Superior temporal gyrus (tissue), 1 donor: ENCODE measurements at regions not wholly inside any gene's neighbourhood (a gene's known extent, or its start where the extent isn't known, plus 50 kb on each side); places are given as distances from the start of the nearest gene placed in this dataset.

Experiments used
- DNase-seq: peaks from one replicate; pipeline ENCODE4 v3.0.0-alpha.2; 2016; ENCODE audit errors: extremely low spot score

DNA sequence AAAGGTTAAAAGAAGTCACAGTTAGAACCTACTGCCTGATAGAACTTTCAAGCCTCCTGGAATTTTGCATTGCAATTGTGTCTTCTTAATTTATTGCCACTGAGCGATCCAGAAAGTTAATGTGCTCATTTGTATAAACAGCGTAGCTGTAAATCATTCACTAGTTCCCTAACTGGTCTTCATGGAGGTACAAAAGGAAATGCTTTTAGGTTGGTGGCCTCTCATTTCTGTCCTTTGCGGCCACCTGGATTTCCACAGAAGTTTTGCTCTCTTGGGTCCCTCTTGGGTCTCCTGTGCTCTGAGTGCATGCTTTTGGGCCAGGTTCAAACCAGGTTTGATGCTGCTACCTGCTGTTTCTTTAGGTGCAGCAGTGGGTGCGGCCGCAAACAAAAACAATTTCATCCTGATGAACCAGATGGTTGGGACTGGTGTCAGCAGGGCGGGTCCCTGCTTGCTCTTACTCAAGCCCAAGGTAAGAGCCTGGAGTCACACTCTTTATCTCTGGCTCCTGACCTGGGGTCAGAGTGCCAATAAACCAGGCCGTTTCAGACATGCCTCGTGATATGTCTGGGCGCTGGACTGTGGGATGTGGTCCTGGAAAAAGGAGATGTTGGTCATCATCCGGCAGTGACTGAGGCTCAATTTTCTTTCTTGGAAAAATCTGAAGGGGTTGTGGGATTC is 270.1 kb downstream of the PTTG2 start:
- no peak for DNase-seq

DNA sequence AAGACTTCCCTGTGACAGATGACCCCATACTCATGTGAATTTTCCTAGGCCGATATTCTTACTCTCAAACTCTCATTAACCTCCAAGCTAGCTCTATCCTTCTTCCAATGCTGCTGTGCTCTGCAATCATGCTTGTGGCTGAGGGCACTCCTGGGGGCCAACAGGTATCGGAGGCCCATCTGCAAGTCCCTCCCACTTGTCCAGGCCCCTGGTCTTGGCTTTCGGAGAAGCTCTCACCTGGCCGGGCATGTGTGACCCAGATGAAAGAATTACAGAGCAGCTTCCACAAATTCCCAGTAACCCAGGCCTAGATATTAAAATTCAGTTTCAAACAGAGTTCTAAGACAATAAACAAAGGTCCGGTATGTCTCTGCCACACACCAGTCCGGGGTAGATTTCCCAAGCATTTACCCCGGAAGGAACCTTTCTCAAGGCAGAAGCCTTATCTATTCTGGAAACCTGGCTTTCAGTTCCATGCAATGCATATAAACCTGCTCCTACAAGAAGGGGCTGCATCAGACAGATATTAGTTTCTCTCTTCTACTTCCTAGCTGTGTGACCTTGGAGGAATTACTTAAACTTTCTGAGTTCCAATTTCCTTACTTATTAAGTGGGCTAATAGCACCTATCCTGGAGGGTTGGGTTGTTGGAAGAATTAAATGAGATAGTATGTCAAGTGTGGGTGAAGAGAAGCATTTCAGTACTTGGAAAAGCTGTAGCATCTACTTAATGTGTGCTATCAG is 270.8 kb downstream of the PTTG2 start:
- DNase-seq = no peak

DNA sequence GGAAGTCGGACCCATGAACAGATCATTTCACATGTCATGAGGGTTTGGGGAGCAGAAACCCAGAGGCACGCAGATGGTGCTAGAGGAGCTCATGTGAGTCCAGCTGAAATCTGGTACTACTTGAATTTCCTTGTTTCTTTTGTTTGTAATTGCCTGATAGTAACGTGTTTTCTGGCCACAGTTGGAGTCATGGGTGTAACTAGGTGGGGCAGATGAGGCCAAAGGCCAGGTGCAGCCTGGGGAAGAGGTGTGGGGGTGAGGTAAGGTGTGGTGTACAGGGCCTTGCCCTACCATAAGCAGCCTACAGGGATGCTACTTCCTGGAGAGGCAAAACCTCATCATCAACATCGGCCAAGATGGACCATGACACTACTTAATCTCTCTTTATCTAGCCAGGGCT is 271.4 kb downstream of the PTTG2 start:
- no peak for DNase-seq

DNA sequence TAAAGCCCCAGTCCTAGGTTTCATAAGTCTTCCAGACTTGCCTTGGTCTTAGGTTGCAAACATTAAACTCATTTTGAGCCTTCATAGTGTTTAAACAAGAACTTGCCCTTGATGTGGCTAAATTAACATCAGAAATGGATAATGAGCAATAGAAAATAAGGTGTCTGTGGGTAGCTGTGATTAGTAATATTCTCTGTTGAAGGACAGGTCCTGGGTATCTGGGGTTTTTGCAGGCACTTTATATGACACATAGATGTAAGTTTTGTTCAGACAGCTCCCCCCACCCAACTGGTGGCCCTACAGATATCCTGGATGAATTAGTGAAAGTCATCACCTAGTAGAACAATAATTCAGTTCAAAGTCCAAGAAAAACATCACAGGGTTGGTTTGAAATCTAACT is 272.5 kb downstream of the PTTG2 start:
- DNase-seq = no peak

- DNase-seq = no peak
Measured at GRCh38 chr4:38233727-38234480, 273.7 kb downstream of the PTTG2 start.

GRCh38 chr4:38235354-38235753 is 275.2 kb downstream of the PTTG2 start:
- no peak for DNase-seq

DNA sequence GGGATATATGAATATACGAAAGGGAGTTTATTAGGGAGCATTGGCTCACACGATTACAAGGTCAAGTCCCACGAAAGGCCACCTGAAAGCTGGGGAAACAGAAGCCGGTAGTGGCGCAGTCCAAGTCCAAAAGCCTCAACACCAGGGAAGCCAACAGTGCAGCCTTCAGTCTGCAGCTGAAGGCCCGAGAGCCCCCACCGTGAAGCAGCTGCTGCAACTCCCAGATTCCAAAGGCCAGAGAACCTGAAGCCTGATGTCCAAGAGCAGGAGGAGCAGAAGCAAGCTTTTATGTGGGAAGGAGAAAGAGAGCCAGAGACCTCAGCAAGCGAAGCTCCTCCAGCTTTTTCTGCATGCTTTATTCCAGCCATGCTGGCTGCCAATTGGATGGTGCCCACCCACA is 275.8 kb downstream of the PTTG2 start:
- no peak for DNase-seq

DNA sequence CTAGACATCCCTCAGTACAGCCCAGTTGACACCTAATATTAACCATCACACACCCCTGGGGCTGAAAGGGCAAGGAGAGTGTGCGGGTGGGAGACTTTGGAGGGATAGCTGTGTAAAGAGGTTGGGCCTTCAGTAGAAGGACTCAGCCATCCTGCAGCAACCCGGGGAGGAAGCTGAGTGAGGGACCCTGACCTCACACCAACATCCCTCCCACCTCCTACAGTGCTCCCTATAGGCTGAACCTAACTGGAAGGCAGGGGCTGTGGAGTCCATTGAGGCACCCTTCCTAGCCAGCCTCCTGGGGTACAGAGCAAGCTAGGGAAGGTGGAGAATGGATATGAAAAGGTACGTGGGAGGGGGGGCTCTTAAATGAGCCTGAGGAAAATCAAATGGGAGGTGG is 276.3 kb downstream of the PTTG2 start:
- no peak for DNase-seq

DNA sequence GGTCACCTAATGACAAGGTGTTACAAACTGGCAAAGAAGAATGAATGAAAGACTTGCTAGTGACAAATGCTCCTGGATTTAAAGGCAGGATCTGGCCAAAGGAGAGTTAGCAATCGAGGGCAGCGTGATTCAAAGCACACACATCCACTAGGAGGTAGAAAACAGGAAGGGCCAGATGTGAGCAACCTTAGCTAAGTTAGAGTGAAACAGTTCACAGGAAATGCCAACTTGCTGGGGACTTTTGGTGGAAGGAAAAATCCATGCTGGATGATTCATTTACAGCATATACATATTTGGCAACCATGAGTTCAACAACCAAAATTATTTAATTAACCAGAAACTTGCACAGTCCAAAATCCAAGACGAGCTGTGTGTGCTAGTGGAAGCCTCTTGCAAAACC is 276.9 kb downstream of the PTTG2 start:
- DNase-seq = no peak

GRCh38 chr4:38241541-38241940 is 281.3 kb downstream of the PTTG2 start:
- no peak for DNase-seq

- DNase-seq = no peak
Measured at GRCh38 chr4:38242101-38242500, 281.9 kb downstream of the PTTG2 start.

GRCh38 chr4:38242822-38243387 is 282.7 kb downstream of the PTTG2 start:
- no peak for DNase-seq

GRCh38 chr4:38243388-38244053 is 283.3 kb downstream of the PTTG2 start:
- no peak for DNase-seq

- no peak for DNase-seq
Measured at GRCh38 chr4:38254825-38255224, 294.6 kb downstream of the PTTG2 start.

DNA sequence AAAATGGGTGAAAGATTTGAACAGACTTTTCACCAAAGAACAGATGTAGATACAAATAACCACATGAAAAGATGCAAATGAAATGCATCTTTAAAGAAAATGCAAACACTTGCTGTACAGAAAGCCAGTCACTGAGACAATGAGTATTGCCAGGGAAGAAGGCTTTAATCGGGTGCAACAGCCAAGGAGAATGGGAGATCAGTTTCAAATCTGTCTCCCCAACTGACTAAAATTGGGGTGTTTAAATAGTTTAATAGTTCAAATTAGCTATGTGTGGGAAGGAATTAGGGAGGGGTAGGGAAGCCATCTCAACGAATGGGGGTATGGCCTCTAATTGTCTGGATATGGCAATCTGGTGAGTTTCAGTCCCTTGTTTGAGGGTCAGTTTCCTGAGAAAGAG is 295.4 kb downstream of the PTTG2 start:
- DNase-seq = no peak

GRCh38 chr4:38266616-38267015 is 306.4 kb downstream of the PTTG2 start:
- peak; percentile 88 for DNase-seq

GRCh38 chr4:38268108-38268820 is 308.1 kb downstream of the PTTG2 start:
- DNase-seq = no peak

DNA sequence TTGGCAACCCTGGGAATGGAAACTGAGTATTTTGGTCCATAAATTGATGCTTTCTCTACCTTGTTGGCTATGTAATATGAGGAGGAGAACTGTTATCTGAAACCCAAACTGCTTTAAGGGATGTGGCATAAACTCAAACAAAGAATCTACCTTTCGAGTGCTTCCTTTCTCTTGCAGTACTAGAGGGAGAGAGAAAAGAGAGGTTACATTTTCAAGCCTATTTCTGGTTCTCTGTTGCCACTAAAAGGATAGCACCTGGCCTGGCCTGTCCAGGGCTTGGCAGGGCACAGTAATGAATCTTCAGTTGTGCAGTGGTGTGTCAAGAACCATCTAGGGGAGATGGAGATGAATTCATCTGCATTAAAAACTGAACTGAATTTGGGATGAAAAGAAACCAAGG is 308.6 kb downstream of the PTTG2 start:
- no peak for DNase-seq

GRCh38 chr4:38273407-38273806 is 313.2 kb downstream of the PTTG2 start:
- no peak for DNase-seq

DNA sequence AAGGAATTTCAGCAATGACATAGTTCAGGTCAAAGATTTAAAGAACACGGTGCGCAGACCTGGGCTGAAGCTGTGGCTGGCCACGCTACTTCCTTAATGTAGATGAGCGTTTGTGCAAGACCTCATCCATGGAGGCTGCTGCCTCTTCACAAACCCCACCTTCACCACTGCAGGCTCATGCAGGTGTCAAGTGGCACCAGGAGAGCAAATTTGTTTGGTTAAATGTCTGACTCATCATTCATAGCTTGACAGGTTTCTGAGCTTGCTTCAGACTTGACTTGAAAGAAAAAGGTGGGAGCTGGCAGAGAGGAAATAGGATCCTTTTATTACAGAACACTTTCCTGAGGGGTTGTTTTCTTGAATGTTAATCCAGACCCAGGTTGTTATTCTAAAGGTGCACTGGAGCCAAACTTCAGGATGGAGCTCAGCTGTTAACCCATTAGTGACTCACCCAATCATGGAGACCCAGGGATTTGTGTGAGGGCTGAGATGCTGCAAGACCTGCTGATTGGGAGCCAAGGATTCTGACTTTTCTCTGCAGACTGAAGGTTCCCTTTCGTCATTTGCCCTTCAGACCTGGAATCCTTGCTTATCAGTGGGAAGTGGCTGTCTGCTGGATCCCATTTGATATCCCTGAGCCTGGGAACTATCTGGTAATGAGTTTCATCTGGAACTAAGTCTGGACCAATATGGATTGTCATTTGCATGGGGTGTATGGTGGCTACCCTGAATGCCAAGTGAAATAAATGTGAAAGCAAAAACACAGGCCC is 315.3 kb downstream of the PTTG2 start:
- DNase-seq = no peak

GRCh38 chr4:38278255-38278654 is 318.1 kb downstream of the PTTG2 start:
- DNase-seq = no peak
